Bone marrow (tissue), 2 donors: ENCODE measurements at regions not wholly inside any gene's neighbourhood (a gene's known extent, or its start where the extent isn't known, plus 50 kb on each side); places are given as distances from the start of the nearest gene placed in this dataset.
A peak's percentile ranks its signal among the peaks of the same experiment; 100 is the strongest.
"Not testable (repeated sequence)": the region's sequence is repeated elsewhere in the genome, so short reads cannot be mapped to it uniquely, and the experiment has no call there.

Source experiments
- DNase-seq, 2 donors: peaks; one replicate each; lab custom pipeline; 2025; lab: John Stamatoyannopoulos, UW

- DNase-seq, result no peak
Observed at GRCh38 chr10:28186887-28187578, 115.8 kb downstream of the MPP7 start.

GRCh38 chr10:28186461-28186860, 116.4 kb downstream of the MPP7 start:
- no peak for DNase-seq

DNA sequence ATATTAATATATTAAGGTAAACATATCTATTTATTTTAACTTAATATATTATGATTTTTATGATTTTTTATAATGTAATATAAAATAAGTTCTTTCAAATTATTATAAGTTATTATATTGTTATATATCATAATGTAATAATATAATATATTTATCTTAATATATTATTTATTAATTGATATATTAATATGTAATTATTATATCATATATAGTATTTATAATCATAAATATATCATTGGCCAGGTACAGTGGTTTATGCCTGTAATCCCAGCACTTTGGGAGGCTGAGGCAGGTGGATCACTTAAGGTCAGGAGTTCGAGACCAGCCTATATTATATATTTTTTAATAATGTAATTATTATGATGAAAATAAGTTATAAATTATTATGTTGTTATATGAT, 118.1 kb downstream of the MPP7 start:
- no peak for DNase-seq

- DNase-seq, result no peak
Observed at GRCh38 chr10:28181478-28182096, 121.3 kb downstream of the MPP7 start.

DNA sequence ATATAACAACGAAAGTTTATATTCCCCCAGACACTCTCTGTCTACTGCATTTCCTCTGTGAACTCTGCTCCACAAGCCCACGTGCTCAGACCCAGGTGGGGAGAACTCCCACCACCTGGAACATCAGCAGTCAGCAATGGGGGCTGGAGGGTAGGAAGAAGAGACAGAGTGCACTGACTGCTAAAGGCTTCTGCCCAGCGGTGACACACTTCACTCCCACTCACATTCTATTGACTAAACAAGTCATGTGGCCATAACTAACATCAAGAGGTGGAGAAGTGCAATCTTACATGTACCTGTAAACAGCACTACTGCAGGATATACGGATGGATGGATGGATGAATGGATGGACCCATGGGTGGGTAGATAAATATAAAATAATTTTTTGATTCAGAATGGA, 122.2 kb downstream of the MPP7 start:
- no peak for DNase-seq

DNA sequence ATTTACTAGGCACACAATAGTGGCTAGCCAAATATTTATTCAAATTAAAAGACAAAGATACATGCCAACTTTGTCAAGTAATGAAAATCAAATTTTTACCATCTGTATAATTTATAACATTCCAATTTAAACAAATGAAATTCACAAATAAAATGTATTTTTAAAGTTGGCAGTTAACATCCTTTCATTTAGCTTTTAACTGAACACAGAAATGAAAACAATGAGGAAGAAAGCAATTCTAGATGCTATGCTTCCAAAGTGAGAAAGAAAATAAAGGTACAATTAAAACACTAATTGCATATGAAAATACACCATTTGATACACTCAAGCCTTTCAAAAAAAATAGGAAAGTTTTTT, 123.1 kb downstream of the MPP7 start:
- DNase-seq, result no peak

DNA sequence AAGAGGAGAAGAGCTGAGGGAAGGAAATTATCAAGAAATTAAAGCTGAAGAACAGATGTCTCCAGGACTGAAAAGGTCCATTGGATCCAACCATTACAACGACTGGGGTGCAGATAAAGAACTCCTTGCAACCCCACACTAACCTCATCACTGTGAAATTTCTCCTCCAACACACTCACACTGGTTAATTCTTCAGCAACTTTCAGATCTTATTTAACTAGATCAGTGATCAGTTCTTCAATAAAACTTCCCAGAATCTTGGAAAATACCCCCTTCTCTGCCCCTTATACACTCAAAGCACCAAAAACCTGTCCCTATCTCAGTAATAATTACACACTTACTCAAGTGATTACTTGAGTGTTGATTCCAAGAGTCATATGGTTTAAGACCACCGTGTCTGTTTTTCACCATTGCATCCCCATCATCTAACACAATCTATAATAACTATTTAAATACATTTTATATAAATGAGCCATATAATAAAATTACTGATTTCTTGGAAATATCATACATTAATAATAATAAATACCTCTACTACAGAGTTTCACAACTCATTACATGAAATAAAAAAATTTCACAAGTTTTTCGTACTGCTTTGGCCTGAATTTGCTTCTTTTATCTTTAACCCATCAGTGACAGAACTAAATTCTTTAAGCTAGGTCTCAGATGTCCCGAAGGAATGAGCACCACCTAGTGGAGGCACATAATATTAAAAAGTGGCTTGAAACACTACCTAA, 123.7 kb downstream of the MPP7 start:
- no peak for DNase-seq

DNA sequence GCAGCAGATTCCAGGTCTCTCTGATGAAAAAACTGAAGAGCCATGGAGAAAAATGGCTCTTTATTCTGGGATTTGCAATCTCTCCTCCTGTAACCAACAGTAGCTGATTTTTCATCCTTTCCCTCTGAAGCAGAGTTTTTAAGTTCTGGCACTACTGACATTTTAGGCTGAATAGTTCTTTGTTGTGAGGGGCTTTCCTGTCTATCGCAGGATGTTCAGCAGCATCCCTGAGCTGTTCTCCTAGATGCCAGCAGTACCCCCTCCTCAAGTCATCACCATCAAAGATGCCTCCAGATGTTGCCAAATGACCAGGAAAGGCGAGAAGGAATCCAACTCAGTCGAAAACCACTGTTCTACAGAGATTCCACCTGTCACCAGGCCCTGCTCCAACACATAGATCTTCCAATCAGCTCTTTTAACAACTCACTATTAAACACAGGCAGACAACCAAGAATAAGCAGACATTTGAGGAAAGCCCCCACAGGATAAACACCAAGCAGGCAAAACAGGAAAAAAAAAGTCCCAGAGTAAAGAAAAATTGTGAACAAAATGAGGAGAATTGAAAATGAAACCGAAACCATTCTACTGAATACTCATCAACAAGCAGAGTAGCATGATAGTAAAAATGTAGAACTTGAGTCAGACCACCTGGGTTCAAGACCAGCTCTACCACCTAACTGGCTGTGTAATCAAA, 124.8 kb downstream of the MPP7 start:
- DNase-seq, result peak in 1 of 2 donors; percentile 42

GRCh38 chr10:28176498-28176897, 126.4 kb downstream of the MPP7 start:
- DNase-seq, result not testable (repeated sequence)

- DNase-seq, result no peak
Observed at GRCh38 chr10:28172223-28172610, 130.6 kb downstream of the MPP7 start.

DNA sequence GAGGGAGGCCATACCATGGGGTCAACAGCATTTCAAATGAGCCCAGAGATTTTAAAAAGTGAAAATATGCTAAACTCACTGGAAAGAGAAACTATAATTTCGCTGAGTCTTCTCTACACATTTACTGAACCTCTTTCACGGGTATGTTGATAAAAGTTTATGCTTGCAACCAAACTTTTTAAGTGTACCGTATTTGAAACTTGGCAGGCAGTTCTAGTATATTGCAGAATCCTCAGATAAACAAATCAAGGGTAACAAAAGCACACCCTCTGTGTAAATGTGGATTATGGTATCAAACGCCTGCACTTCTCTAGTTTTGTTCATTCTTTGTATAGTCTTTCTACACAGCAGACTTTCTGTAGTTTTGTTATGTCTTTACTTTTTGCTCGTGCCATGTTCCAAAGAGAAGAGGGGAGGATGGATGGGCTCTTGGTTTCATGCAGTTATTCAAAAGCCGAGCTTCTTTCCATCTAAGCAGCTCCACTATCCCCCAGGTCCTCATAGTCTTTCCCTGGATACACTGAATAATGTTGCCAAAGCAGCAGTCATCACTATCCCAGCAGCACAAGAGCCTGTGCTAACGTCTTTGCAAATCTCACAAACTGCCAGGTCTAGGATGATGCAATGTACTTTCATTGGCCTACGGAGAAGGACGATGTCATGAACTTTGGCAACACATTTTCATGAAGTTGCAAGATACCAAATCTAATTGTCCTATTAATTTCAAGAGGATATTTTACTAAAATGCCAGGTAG, 131.2 kb downstream of the MPP7 start:
- DNase-seq, result no peak

DNA sequence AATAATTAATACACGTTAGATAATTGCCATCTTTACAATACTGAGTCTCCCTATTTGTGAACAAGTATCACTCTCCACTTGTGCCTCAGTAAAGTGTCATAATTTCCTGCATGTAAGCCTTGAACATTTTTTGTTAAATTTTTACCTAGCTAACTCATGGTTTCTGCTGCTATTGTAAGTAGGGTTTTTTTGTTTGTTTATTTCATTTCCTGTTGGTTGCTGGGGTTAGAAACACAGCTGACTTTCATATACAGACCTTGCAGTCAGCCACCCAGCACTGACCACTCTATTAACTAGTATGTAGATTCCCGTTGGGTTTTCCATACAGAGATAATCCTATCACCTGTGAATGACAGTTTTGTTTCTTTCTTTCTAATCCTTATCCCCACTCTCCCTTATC, 133.3 kb downstream of the MPP7 start:
- no peak for DNase-seq

GRCh38 chr10:28160866-28161405, 141.9 kb downstream of the MPP7 start:
- DNase-seq, result no peak

GRCh38 chr10:28157379-28157778, 145.5 kb downstream of the MPP7 start:
- no peak for DNase-seq

- DNase-seq, result no peak
Observed at GRCh38 chr10:28155726-28156125, 147.1 kb downstream of the MPP7 start.

DNA sequence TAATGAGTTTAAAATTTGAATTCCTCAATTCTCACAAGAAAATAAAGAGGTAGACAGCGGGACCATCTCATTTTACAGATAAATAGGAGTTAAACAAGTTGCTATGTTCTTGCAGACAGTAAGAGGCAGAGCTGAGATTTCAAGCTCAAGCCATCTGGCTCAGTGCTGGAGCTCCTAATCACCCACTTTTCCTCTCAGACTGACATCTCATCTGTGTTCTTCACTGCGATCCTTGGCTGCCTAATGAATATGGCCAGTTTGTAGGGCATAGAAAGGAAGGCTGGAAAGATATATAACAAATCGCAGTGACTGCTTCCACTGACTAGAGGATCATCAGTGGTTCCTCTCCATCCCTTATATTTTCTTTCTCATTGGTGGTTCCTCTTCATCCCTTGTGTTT, 151.2 kb downstream of the MPP7 start:
- DNase-seq, result no peak

GRCh38 chr10:28149746-28150145, 150.9 kb upstream of the ODAD2 start:
- DNase-seq, result no peak

- DNase-seq, result no peak
Observed at GRCh38 chr10:28147706-28148105, 148.8 kb upstream of the ODAD2 start.

GRCh38 chr10:28139138-28139537, 140.3 kb upstream of the ODAD2 start:
- DNase-seq, result no peak

GRCh38 chr10:28137907-28138880, 139.3 kb upstream of the ODAD2 start:
- DNase-seq, result no peak

DNA sequence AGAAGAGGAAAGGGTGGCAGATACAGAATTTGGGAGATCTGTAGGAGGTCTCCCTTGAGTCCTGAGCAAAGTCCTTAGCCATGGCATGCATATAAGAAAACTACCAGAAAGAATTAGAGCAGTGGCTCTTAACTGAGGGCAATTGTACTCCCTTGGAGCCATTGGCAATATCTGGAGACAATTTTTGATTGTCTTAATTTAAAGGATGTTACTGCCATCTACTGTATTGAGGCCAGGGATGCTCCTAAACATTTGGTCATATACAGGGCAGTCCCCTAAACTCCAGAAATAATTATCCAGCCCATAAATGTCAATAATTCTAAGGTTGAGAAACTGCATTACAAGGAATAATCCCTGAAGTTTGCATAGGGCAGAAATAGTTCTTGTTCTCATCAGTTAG, 136.4 kb upstream of the ODAD2 start:
- DNase-seq, result no peak
